8988T (cell line): ENCODE measurements at regions not wholly inside any gene's neighbourhood (a gene's known extent, or its start where the extent isn't known, plus 50 kb on each side); places are given as distances from the start of the nearest gene placed in this dataset.

Experiments used
- DNase-seq: peaks from one replicate; pipeline ENCODE4 v3.0.0; 2011

- no peak for DNase-seq
Observed at GRCh38 chr17:79214459-79214858, 139.8 kb downstream of the ENGASE start.

- no peak for DNase-seq
Observed at GRCh38 chr17:79213305-79213704, 138.7 kb downstream of the ENGASE start.

- no peak for DNase-seq
Observed at GRCh38 chr17:79212149-79213087, 137.8 kb downstream of the ENGASE start.

GRCh38 chr17:79211061-79211770, 136.6 kb downstream of the ENGASE start:
- no peak for DNase-seq

GRCh38 chr17:79210638-79211037, 136.0 kb downstream of the ENGASE start:
- no peak for DNase-seq

- no peak for DNase-seq
Observed at GRCh38 chr17:79207960-79208359, 133.3 kb downstream of the ENGASE start.

- DNase-seq = peak; percentile 64
Observed at GRCh38 chr17:79205688-79206205, 131.1 kb downstream of the ENGASE start.

- no peak for DNase-seq
Observed at GRCh38 chr17:79204261-79204660, 129.6 kb downstream of the ENGASE start.

- DNase-seq = no peak
Observed at GRCh38 chr17:79203657-79204056, 129.0 kb downstream of the ENGASE start.

GRCh38 chr17:79203016-79203415, 128.4 kb downstream of the ENGASE start:
- no peak for DNase-seq

GRCh38 chr17:79202480-79202879, 127.9 kb downstream of the ENGASE start:
- no peak for DNase-seq

GRCh38 chr17:79201536-79202227, 127.1 kb downstream of the ENGASE start:
- DNase-seq = peak; percentile 91

- DNase-seq = no peak
Observed at GRCh38 chr17:79201119-79201518, 126.5 kb downstream of the ENGASE start.

GRCh38 chr17:79196913-79197312, 122.3 kb downstream of the ENGASE start:
- DNase-seq = no peak

- no peak for DNase-seq
Observed at GRCh38 chr17:79192503-79193351, 118.1 kb downstream of the ENGASE start.

GRCh38 chr17:79191270-79191934, 116.8 kb downstream of the ENGASE start:
- DNase-seq = no peak

GRCh38 chr17:79189305-79189704, 114.7 kb downstream of the ENGASE start:
- DNase-seq = no peak

- DNase-seq = no peak
Observed at GRCh38 chr17:79188685-79189084, 114.1 kb downstream of the ENGASE start.

GRCh38 chr17:79188048-79188447, 113.4 kb downstream of the ENGASE start:
- peak; percentile 93 for DNase-seq

GRCh38 chr17:79187186-79187585, 112.6 kb downstream of the ENGASE start:
- DNase-seq = no peak

GRCh38 chr17:79186406-79186805, 111.8 kb downstream of the ENGASE start:
- no peak for DNase-seq

- DNase-seq = no peak
Observed at GRCh38 chr17:79185671-79186070, 111.0 kb downstream of the ENGASE start.
